ENCODE measurements at regions not wholly inside any gene's neighbourhood (a gene's known extent, or its start where the extent isn't known, plus 50 kb on each side); places are given as distances from the start of the nearest gene placed in this dataset.

DNA sequence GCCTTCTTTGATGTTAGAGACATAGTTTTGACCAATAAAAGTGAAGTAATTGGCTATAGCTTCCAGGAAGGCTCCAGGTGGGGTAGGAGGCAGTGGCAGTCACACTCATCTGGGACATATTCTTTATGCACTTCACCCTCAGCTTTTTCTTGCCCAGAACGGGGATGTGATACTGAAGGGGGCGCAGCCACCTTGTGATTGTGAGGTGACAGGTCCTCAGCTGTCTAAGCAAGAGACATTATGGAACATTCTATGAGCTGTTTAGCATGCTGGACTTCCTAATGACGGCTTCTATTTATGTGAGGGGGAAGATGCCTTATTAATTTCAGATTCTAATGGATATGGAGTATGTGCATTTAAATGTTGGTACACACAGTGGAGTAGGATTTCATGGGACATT lies 151.3 kb upstream of the ZFP64 start:
- TF ChIP-seq, protein P1, sequence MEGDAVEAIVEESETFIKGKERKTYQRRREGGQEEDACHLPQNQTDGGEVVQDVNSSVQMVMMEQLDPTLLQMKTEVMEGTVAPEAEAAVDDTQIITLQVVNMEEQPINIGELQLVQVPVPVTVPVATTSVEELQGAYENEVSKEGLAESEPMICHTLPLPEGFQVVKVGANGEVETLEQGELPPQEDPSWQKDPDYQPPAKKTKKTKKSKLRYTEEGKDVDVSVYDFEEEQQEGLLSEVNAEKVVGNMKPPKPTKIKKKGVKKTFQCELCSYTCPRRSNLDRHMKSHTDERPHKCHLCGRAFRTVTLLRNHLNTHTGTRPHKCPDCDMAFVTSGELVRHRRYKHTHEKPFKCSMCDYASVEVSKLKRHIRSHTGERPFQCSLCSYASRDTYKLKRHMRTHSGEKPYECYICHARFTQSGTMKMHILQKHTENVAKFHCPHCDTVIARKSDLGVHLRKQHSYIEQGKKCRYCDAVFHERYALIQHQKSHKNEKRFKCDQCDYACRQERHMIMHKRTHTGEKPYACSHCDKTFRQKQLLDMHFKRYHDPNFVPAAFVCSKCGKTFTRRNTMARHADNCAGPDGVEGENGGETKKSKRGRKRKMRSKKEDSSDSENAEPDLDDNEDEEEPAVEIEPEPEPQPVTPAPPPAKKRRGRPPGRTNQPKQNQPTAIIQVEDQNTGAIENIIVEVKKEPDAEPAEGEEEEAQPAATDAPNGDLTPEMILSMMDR (IDR thresholded peaks at IDR 0.05) = no peak
- no peak for TF ChIP-seq EP300 (IDR thresholded peaks at IDR 0.05)
- TF ChIP-seq POLR2AphosphoS5 (IDR thresholded peaks at IDR 0.05) = no peak
